ENCODE measurements at regions not wholly inside any gene's neighbourhood (a gene's known extent, or its start where the extent isn't known, plus 50 kb on each side); places are given as distances from the start of the nearest gene placed in this dataset.

GRCh38 chr13:61734683-61735082 lies 319.0 kb upstream of the PCDH20 start:
- DNase-seq (ENCODE audit: low spot score) (no peak), ATAC-seq (ENCODE audit: low FRiP score) (no peak)
- no peak for TF ChIP-seq CTCF (IDR thresholded peaks at IDR 0.05)

- no peak for TF ChIP-seq CTCF (IDR thresholded peaks at IDR 0.05)
- DNase-seq (ENCODE audit: low spot score) (no peak), ATAC-seq (ENCODE audit: low FRiP score) (no peak)
These were observed 312.8 kb upstream of the PCDH20 start for GRCh38 chr13:61728471-61728870.

GRCh38 chr13:61727767-61728166 lies 312.1 kb upstream of the PCDH20 start:
- ATAC-seq (ENCODE audit: low FRiP score) (no peak), DNase-seq (ENCODE audit: low spot score) (no peak)
- TF ChIP-seq CTCF (IDR thresholded peaks at IDR 0.05), result no peak

GRCh38 chr13:61725806-61726205 lies 310.2 kb upstream of the PCDH20 start:
- no peak for ATAC-seq (ENCODE audit: low FRiP score)
- no peak for TF ChIP-seq CTCF (IDR thresholded peaks at IDR 0.05)
- DNase-seq (ENCODE audit: low spot score), result no peak

GRCh38 chr13:61722119-61722518 lies 306.5 kb upstream of the PCDH20 start:
- ATAC-seq (ENCODE audit: low FRiP score), result no peak
- no peak for DNase-seq (ENCODE audit: low spot score)
- TF ChIP-seq CTCF (IDR thresholded peaks at IDR 0.05), result no peak

GRCh38 chr13:61712621-61713020 lies 297.0 kb upstream of the PCDH20 start:
- ATAC-seq (ENCODE audit: low FRiP score) (no peak), DNase-seq (ENCODE audit: low spot score) (no peak)
- no peak for TF ChIP-seq CTCF (IDR thresholded peaks at IDR 0.05)

- TF ChIP-seq CTCF (IDR thresholded peaks at IDR 0.05), result no peak
- ATAC-seq (ENCODE audit: low FRiP score) (no peak), DNase-seq (ENCODE audit: low spot score) (no peak)
These were observed 293.6 kb upstream of the PCDH20 start for GRCh38 chr13:61709258-61709657.

All from omental fat pad (tissue), 3 donors.